IMR-90 (cell line): ENCODE measurements at regions not wholly inside any gene's neighbourhood (a gene's known extent, or its start where the extent isn't known, plus 50 kb on each side); places are given as distances from the start of the nearest gene placed in this dataset.

Experiments
- ATAC-seq: fragments of 200-7000 bp; cut with Tn5 transposase; 2 replicates; pipeline ENCODE4 v1.9.1; 2020; ENCODE audit warnings: low read depth, mild to moderate bottlenecking, moderate library complexity
- BruUV-seq: library from RNA; stranded (reverse); fragments of 400-500 nt; replicated peaks from 2 replicates; lab custom pipeline; 2021; lab: Mats Ljungman, UMichigan
- CTCF ChIA-PET: fragments of 300-600 bp; formaldehyde crosslinking; extraction: SDS; loops from one replicate; lab custom pipeline; 2021; ENCODE audit warnings: antibody characterized with exemption; lab: Yijun Ruan, JAX
- POLR2A ChIA-PET: fragments of 300-600 bp; sonication (Branson Sonifier 250); formaldehyde crosslinking; loops from one replicate; lab custom pipeline; 2022; ENCODE audit warnings: antibody characterized with exemption; ENCODE audit not compliant: unreplicated experiment; lab: Charles Lee
- DNase-seq: peaks from one replicate; pipeline ENCODE4 v3.0.0; 2013
- H2AFZ ChIP-seq: replicated peaks from 2 replicates; pipeline ENCODE3; 2013; ENCODE audit warnings: low read length, mild to moderate bottlenecking; ENCODE audit not compliant: poor library complexity
- H2AK5ac ChIP-seq: 2 replicates; pipeline ENCODE4 v1.6.1; 2013; ENCODE audit warnings: low read depth, low read length, inconsistent platforms
- H2AK9ac ChIP-seq: replicated peaks from 2 replicates; pipeline ENCODE3; 2013; ENCODE audit warnings: mild to moderate bottlenecking, low read depth, low read length, moderate library complexity; ENCODE audit not compliant: poor library complexity
- H2BK120ac ChIP-seq: 2 replicates; pipeline ENCODE4 v1.6.1; 2013; ENCODE audit warnings: low read depth, low read length, inconsistent platforms
- H2BK15ac ChIP-seq: 3 replicates; pipeline ENCODE4 v1.6.1; 2013; ENCODE audit warnings: low read depth, low read length, inconsistent platforms
- H2BK20ac ChIP-seq: 2 replicates; pipeline ENCODE4 v1.6.1; 2013; ENCODE audit warnings: low read depth, mild to moderate bottlenecking, inconsistent platforms, low read length, moderate library complexity
- H2BK5ac ChIP-seq: 2 replicates; pipeline ENCODE4 v1.6.1; 2013; ENCODE audit warnings: mild to moderate bottlenecking, low read depth, low read length, inconsistent platforms; ENCODE audit not compliant: poor library complexity, severe bottlenecking
- H3K14ac ChIP-seq: replicated peaks from 2 replicates; pipeline ENCODE4 v1.6.1; 2013; ENCODE audit warnings: low read depth, low read length, inconsistent platforms
- H3K18ac ChIP-seq: 2 replicates; pipeline ENCODE4 v1.6.1; 2013; ENCODE audit warnings: low read depth, low read length, control low read depth
- H3K23ac ChIP-seq: 2 replicates; pipeline ENCODE4 v1.6.1; 2013; ENCODE audit warnings: low read depth, low read length, inconsistent platforms
- H3K27ac ChIP-seq: 2 replicates; pipeline ENCODE4 v1.5.1; 2013; ENCODE audit warnings: mild to moderate bottlenecking, control low read depth, low read length; ENCODE audit not compliant: insufficient read depth
- H3K27me3 ChIP-seq: 2 replicates; pipeline ENCODE4 v1.6.1; 2013; ENCODE audit warnings: low read length; ENCODE audit not compliant: control insufficient read depth, insufficient read depth
- H3K36me3 ChIP-seq: 2 replicates; pipeline ENCODE4 v1.6.1; 2013; ENCODE audit warnings: low read length, mixed read lengths; ENCODE audit not compliant: control insufficient read depth, insufficient read depth
- H3K4ac ChIP-seq: 2 replicates; pipeline ENCODE4 v1.6.1; 2013; ENCODE audit warnings: low read depth, low read length, inconsistent platforms
- H3K4me1 ChIP-seq: 2 replicates; pipeline ENCODE4 v1.6.1; 2013; ENCODE audit warnings: low read length, mixed read lengths; ENCODE audit not compliant: control insufficient read depth, insufficient read depth
- H3K4me2 ChIP-seq: 2 replicates; pipeline ENCODE4 v1.6.1; 2013; ENCODE audit warnings: low read depth, mild to moderate bottlenecking, control low read depth, low read length, moderate library complexity
- H3K4me3 ChIP-seq: 2 replicates; pipeline ENCODE4 v1.5.1; 2013; ENCODE audit warnings: low read depth, mild to moderate bottlenecking, control low read depth, low read length, moderate library complexity; ENCODE audit not compliant: insufficient read depth
- H3K56ac ChIP-seq: 2 replicates; pipeline ENCODE4 v1.6.1; 2013; ENCODE audit warnings: low read length, inconsistent platforms; ENCODE audit not compliant: insufficient read depth; ENCODE audit errors: extremely low read depth
- H3K79me1 ChIP-seq, 2 experiments: 2 replicates each; pipeline ENCODE4 v1.6.1; 2013; ENCODE audit warnings: low read length in 2 of 2, inconsistent platforms in 1 of 2, low read depth in 1 of 2
- H3K9ac ChIP-seq: 2 replicates; pipeline ENCODE4 v1.6.1; 2013; ENCODE audit warnings: low read depth, low read length, control low read depth
- H3K9me1 ChIP-seq: 2 replicates; pipeline ENCODE4 v1.6.1; 2013; ENCODE audit warnings: low read length, inconsistent platforms; ENCODE audit not compliant: insufficient read depth
- H3K9me3 ChIP-seq: 2 replicates; pipeline ENCODE4 v1.6.1; 2013; ENCODE audit warnings: low read length; ENCODE audit not compliant: control insufficient read depth, insufficient read depth
- H4K20me1 ChIP-seq: 2 replicates; pipeline ENCODE4 v1.6.1; 2013; ENCODE audit warnings: low read length, inconsistent platforms; ENCODE audit not compliant: insufficient read depth
- H4K5ac ChIP-seq: 2 replicates; pipeline ENCODE4 v1.6.1; 2013; ENCODE audit warnings: mild to moderate bottlenecking, low read depth, low read length, control low read depth
- H4K8ac ChIP-seq, 2 experiments: 2 replicates each; pipeline ENCODE4 v1.6.1; 2013; ENCODE audit warnings: low read depth in 2 of 2, low read length in 2 of 2, control low read depth in 1 of 2, inconsistent platforms in 1 of 2
- H4K91ac ChIP-seq: 2 replicates; pipeline ENCODE4 v1.6.1; 2013; ENCODE audit warnings: low read depth, low read length, inconsistent platforms; ENCODE audit not compliant: insufficient read depth
- FOS ChIP-seq: fragments of 150-350 bp; IDR thresholded peaks from 2 replicates; pipeline ENCODE4 v1.6.1; 2016; ENCODE audit warnings: low read depth, low read length
- MAFK ChIP-seq: IDR thresholded peaks from 2 replicates; pipeline ENCODE4 v1.6.1; 2012; ENCODE audit warnings: low read depth, low read length, improper control_type of control experiment
- MXI1 ChIP-seq: IDR thresholded peaks from 2 replicates; pipeline ENCODE4 v1.6.1; 2012; ENCODE audit warnings: low read depth, mild to moderate bottlenecking, low read length, moderate library complexity, borderline replicate concordance
- RFX5 ChIP-seq: IDR thresholded peaks from 2 replicates; pipeline ENCODE4 v1.8.0; 2012; ENCODE audit warnings: low read depth, mild to moderate bottlenecking, low read length, moderate library complexity
- WGBS, 2 experiments: methylation state at CpG; one replicate each; pipeline versions ENCODE4 v1.1.5 to v1.1.7; 2013; ENCODE audit warnings: missing lambda C conversion rate in 2 of 2; ENCODE audit not compliant: insufficient read length in 1 of 2; ENCODE audit errors: extremely low coverage in 2 of 2; 5-methylcytosine and 5-hydroxymethylcytosine counted together
- dilution Hi-C: fragments of 300-500 bp; cut with HindIII; formaldehyde crosslinking; loops from one replicate; pipeline ENCODE4 v1.14.3; 2018; ENCODE audit warnings: low sequenced_read_pairs; ENCODE audit not compliant: unreplicated experiment
- in situ Hi-C: fragments of 300-500 bp; cut with MboI; formaldehyde crosslinking; loops from 3 replicates; pipeline ENCODE4 v1.14.3; 2019; ENCODE audit warnings: low sequenced_read_pairs, inconsistent platforms, mixed read lengths
- intact Hi-C: fragments of 100-400 bp; cut with micrococcal nuclease; formaldehyde crosslinking; loops from 2 replicates; pipeline ENCODE4 v1.10.0; 2022

GRCh38 chr6:4301871-4302270, 166.5 kb upstream of the ECI2 start:
- POLR2A ChIA-PET, result no interaction called here
- Histone ChIP-seq H3K4me1 (peaks cover 3% of the 10 kb centered on the region), H3K9ac (no peak overlapping the region), H3K18ac (no peak overlapping the region), H3K9me3 (peaks cover 5% of the 10 kb centered on the region; the same call in 1 of the 2 replicates), H3K56ac (no peak overlapping the region), H3K14ac (no peak overlapping the region), H4K91ac (no peak overlapping the region), H3K36me3 (no peaks in the 10 kb centered on the region), H4K5ac (no peak overlapping the region; the same call in 1 of the 2 replicates), H2AFZ (no peak overlapping the region), H2BK5ac (no peak overlapping the region), H2AK9ac (no peak overlapping the region), H3K4me2 (no peak overlapping the region), H2BK120ac (no peak overlapping the region), H2BK20ac (no peak overlapping the region), H3K79me1 (no peaks in the 10 kb centered on the region), H3K4me3 (no peak overlapping the region), H3K9me1 (no peaks in the 10 kb centered on the region), H3K4ac (no peak overlapping the region), H4K8ac (no peak overlapping the region), H2AK5ac (no peak overlapping the region), H2BK15ac (no peak overlapping the region), H3K27ac (no peak overlapping the region), H3K23ac (no peak overlapping the region), H3K27me3 (no peaks in the 10 kb centered on the region), H4K20me1 (no peaks in the 10 kb centered on the region)
- no TSS peak for BruUV-seq
- DNase-seq (no peak), ATAC-seq (peak; percentile 60)
- intact Hi-C loops (no loop called here), in situ Hi-C loops (loop anchor here (10.0 kb wide), 1 partner anchor 1103 kb away; no protein-coding TSS in a partner anchor), dilution Hi-C loops (no loop called here)
- no peak for TF ChIP-seq MAFK
- TF ChIP-seq MXI1, result no peak
- TF ChIP-seq RFX5, result no peak
- TF ChIP-seq FOS, result no peak
- WGBS, 2 experiments, result no CpG with 5 or more reads among the region's 2 CpGs
- CTCF ChIA-PET, result no interaction called here
